ENCODE measurements at regions not wholly inside any gene's neighbourhood (a gene's known extent, or its start where the extent isn't known, plus 50 kb on each side); places are given as distances from the start of the nearest gene placed in this dataset.

- no peak for TF ChIP-seq CTCF (IDR thresholded peaks at IDR 0.05)
- TF ChIP-seq POLR2A (IDR thresholded peaks at IDR 0.05), result no peak
Measured at GRCh38 chr20:22495172-22495571, 89.2 kb downstream of the FOXA2 start.
